Ammon's horn (tissue), 1 donor: ENCODE measurements at regions not wholly inside any gene's neighbourhood (a gene's known extent, or its start where the extent isn't known, plus 50 kb on each side); places are given as distances from the start of the nearest gene placed in this dataset.
"Not testable (repeated sequence)": the region's sequence is repeated elsewhere in the genome, so short reads cannot be mapped to it uniquely, and the experiment has no call there.

Experiments
- DNase-seq: peaks from one replicate; pipeline ENCODE4 v3.0.0-alpha.2; 2016; ENCODE audit warnings: low spot score

- DNase-seq = no peak
Observed at GRCh38 chr2:172259827-172260226, 157.1 kb upstream of the DLX2 start.

DNA sequence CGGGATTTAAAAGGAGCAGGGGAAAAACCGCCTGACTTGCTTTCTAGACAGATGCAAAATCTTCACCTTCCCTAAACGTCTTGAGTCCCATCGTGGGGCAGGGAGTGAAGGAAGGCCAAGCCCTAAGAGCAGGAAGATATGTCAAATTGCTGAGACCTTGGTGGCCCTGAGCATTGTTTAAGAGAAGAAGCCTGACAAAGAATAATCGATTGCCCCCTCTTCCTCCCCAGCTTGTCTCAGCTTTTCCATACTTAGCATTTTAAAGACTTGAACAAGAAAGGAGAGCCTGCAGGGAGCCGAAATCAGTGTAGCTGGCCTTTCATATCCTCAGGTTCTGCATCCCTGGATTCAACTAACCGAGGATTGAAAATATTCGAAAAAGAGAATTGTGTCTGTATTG is 157.6 kb upstream of the DLX2 start:
- no peak for DNase-seq

- DNase-seq = no peak
Observed at GRCh38 chr2:172261292-172261691, 158.6 kb upstream of the DLX2 start.

- DNase-seq = no peak
Observed at GRCh38 chr2:172262486-172262885, 159.8 kb upstream of the DLX2 start.

GRCh38 chr2:172264820-172265219 is 162.1 kb upstream of the DLX2 start:
- DNase-seq = not testable (repeated sequence)

GRCh38 chr2:172269507-172270244 is 157.7 kb upstream of the ITGA6 start:
- not testable (repeated sequence) for DNase-seq

- DNase-seq = no peak
Observed at GRCh38 chr2:172270278-172271079, 156.9 kb upstream of the ITGA6 start.

DNA sequence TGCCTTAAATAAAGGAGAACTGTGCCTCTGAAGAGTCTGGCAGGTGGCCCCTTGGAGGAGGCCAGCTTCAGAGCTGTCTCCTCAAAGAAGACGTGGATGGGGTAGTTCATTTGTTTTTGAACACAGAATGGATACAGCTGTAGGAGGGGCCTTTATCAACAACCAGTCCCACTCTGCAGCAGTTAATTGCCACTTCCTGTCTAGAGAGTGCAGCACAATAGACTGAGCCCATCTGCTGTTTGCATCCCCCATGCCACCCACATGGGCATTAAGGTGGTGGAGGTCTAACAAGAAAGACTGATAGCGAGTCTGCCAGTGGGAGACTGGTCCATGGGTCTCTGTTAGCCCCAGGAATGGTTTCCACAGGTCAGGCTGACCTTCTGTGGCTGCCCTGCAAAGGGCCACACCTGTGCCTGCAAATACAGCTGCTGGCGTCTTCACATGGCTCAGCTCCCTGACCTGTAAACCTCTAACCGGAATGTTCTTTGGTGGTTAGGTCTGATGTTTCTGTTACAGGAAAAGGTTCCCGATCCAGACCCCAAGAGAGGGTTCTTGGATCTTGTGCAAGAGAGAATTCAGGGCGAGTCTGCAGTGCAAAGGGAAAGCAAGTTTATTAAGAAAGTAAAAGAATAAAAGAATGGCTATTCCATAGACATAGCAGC is 153.3 kb upstream of the ITGA6 start:
- no peak for DNase-seq

- no peak for DNase-seq
Observed at GRCh38 chr2:172275239-172275638, 152.1 kb upstream of the ITGA6 start.

DNA sequence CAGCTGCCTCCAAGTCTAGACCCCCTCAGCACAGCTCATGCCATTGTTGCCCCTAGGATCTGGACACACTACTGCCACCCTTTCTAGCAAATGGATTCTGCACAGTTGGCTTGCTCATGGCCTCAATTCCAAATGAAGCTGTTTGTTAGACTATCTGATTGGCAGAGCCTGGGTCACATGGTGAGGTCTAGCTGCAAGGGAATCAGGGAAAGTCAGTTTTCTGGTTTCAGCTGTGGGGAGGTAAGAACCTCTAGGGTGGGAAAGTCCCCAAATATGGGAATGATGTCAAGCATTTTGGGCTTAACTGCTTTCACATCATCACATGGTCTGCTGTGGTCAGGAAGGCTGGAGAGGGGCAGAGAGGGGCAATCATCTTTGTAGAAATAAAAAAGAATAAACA is 150.4 kb upstream of the ITGA6 start:
- no peak for DNase-seq

- DNase-seq = no peak
Observed at GRCh38 chr2:172278667-172279066, 148.7 kb upstream of the ITGA6 start.

DNA sequence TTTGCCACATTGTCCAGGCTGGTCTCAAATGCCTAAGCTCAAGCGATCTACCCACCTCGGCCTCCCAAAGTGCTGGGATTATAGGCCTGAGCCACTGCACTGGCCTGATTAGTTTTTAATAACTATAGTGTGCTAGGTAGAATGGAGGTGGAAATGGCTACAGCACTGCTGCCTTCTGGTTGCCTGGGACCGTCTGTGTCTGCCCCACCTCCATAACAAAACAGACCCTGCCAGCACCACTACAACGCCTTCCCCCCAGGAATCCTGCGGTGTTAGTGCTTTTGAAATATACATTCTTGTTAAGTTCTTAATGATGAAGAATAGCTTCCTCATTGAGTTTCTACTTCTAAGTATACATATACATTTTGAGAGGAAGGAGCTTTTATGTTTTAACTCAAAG is 148.2 kb upstream of the ITGA6 start:
- DNase-seq = no peak

DNA sequence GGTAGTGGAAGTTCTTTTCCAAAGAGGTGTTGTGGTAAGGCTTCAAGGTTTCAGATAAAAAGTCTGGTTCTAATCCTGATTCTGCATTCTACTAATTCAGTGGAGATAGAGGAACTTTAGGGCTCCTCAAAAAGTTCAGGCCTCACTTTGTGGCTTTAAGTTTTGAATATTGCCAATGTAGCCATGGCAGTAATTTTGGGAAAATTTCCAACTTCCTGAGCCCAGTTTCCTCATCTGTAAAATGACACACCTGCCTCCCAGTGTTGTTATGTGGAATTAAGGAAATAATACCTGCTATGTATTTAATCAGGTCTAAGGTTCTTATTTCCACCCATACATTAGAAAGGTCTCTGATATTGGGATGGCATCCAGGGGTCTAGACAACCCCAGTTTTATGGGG is 147.6 kb upstream of the ITGA6 start:
- DNase-seq = no peak

GRCh38 chr2:172280571-172281361 is 146.6 kb upstream of the ITGA6 start:
- peak; percentile 61 for DNase-seq

DNA sequence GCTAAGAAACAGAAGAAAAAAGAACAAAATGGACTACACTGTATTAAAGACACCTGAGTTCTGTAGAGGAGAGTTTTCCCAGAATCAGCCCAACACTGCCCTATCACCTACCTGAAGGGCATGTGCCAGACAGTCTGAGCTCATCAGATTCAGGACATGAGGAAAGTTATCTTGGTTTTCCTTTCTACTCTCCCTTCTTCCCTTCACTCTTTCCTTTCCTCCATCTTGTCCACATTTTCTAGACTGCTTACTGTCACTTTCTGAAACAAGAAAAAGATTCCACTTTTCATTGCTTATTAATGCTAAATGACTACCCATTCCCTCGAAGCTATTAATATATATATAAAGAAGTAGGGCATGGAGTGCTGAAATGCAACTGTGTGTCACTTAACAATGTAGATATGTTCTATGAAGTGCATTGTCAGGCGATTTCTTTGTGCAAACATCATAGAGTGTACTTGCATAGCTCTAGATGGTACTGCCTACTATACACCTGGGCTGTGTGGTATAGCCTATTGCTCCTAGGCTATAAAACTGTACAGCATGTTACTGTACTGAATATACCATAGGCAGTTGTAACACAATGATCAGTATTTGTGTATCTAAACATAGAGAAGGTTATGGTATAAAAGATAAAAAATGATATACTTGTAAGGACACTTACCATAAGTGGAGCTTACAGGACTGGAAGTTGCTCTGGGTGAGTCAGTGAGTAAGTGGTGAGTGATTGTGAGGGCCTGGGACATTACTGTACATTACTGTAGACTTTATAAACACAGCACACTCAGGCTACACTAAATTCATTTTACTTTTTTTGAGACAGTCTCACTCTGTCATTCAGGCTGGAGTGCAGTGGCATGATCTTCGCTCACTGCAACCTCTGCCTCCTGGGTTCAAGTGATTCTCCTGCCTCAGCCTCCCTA is 145.5 kb upstream of the ITGA6 start:
- no peak for DNase-seq

- DNase-seq = no peak
Observed at GRCh38 chr2:172282944-172283343, 144.4 kb upstream of the ITGA6 start.

DNA sequence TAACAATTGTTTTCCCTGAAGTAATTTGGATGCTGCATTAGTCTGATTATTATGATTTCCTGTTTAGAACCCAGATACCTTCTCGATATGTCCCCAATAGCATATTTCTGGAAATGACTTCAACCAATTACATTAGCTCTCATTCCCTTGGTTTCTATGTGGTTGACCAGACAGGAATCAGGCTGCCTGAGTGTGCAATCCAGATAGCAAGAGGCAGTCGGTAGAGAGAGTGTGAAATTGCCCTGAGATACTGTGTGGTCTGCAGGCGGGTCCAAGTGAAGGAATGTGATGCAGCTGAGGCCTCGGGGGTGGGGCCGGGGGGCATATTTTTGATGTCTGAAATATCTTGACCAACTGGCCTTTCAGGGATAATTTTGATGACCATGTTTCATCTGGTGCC is 143.9 kb upstream of the ITGA6 start:
- no peak for DNase-seq

DNA sequence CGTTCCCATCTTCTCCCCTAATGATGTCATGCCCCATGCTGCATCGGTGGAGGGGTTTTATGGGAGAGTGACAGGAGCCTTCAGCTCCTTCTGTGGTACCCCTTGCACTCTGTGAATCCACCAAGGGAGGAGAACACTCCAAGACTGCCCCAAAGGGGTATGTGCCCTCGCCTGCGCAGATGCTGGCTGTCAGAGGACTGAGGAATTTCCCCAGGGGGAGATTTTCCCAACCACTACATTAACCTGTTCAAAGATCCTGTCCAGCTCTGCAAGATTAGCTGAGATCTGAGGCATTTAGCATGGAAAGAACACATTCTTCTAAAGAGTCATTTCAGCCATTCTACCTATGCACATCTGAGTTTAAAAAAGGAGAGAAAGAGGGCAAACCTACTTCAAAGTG is 143.2 kb upstream of the ITGA6 start:
- no peak for DNase-seq

DNA sequence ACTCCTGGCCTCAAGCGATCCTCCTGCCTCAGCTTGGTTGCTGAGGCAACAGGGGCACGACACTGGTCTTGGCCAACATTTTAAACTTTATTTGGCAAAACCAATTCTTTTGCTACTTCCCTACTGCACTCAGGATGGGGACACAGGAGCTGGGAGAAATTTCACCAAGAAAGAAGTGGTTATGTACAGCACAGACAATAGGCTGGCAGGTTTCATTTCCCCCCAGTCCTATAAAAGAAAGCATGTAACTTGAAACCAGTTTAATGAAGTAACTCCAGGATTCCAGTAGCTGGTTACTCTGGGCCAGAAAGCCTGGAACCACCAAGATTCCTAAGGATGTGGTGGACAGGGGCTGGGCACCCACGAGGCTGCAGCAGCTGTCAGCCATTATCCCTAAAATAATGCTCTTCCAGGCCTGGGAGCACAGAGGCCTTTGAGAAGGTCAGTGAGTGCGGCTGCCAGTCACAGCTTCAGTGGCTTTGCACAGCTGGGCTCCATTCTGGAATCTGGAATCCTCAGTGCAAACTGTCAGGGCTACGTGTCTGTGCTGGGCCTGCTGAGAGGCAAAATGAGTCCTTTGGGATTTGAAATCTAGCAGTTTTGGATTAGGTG is 142.3 kb upstream of the ITGA6 start:
- DNase-seq = peak; percentile 66

DNA sequence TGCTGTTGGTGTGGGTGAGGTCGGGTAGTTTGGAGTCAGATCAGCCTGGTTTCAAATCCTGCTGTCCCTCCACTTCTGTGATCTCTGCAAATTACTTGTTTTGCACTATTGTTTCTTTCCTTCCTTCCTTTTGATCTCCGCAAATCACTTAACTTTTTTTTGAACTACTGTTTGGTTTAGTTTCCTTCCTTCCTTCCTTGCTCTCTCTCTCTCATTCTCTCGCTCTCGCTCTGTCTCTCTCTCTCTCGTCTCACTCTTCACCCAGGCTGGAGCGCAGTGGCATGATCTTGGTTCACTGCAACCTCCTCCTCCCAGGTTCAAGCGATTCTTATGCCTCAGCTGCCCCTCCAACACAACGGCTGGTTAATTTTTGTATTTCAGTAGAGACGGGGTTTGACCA is 141.6 kb upstream of the ITGA6 start:
- DNase-seq = no peak

- DNase-seq = no peak
Observed at GRCh38 chr2:172287190-172287589, 140.2 kb upstream of the ITGA6 start.
